Pancreas (tissue), 10 donors: ENCODE measurements at regions not wholly inside any gene's neighbourhood (a gene's known extent, or its start where the extent isn't known, plus 50 kb on each side); places are given as distances from the start of the nearest gene placed in this dataset.
A peak's percentile ranks its signal among the peaks of the same experiment; 100 is the strongest.

ENCODE experiments used
- ATAC-seq, 4 donors: fragments of 200-7000 bp; cut with Tn5 transposase; one replicate each; pipeline versions ENCODE4 v1.8.0 to v1.9.1; 2020; ENCODE audit warnings: mild to moderate bottlenecking in 4 of 4, moderate library complexity in 4 of 4
- DNase-seq, 6 donors: peaks; one replicate each; pipeline ENCODE4 v3.0.0-alpha.2; 2020
- FAIRE-seq: peaks from 2 replicates; lab custom pipeline; 2012; peaks lifted over from hg19 to GRCh38; lab: Jason Lieb, UNC
- H3K27ac ChIP-seq, 4 donors: fragments of 200-600 bp; sonication (generic); 1 replicate in 3 of 4; 2 replicates in 1 of 4; pipeline versions ENCODE4 v1.5.0 to v1.8.0; 2020
- H3K27me3 ChIP-seq, 4 donors: fragments of 200-600 bp; one replicate each; pipeline ENCODE4 v1.8.0; 2021
- H3K36me3 ChIP-seq, 3 donors: fragments of 200-600 bp; sonication (generic) in 1 of 3; one replicate each; pipeline versions ENCODE4 v1.5.0 to v1.8.0; 2020 to 2021
- H3K4me1 ChIP-seq, 3 donors: fragments of 200-600 bp; one replicate each; pipeline ENCODE4 v1.8.0; 2021
- H3K4me3 ChIP-seq, 4 donors: fragments of 200-600 bp; sonication (generic) in 2 of 4; one replicate each; pipeline versions ENCODE4 v1.5.0 to v1.8.0; 2020 to 2021
- H3K9me3 ChIP-seq, 4 donors: fragments of 200-600 bp; one replicate each; pipeline ENCODE4 v1.8.0; 2021
- CTCF ChIP-seq, 4 donors: fragments of 200-600 bp; sonication (generic) in 3 of 4; IDR thresholded peaks; one replicate each; pipeline versions ENCODE4 v1.5.0 to v1.8.0; 2021; ENCODE audit warnings: antibody characterized with exemption in 4 of 4
- WGBS, 2 donors: extraction: QIAGEN DNeasy Blood & Tissue Kit; methylation state at CpG; one replicate each; pipeline ENCODE4 v1.1.7; 2013; 5-methylcytosine and 5-hydroxymethylcytosine counted together
- intact Hi-C, 3 donors: fragments of 100-400 bp; cut with DNase I; formaldehyde crosslinking; loops; one replicate each; pipeline versions ENCODE4 v1.11.1 to v1.14.2; 2022
- donor health status: healthy with polysubstance abuse.
- donor health status: DM: no; HTN: no; CAD: no; lungs with moderate emphysema.
- donor health status: DM: no; HTN: no; CAD: no.
- donor health status: control.
- donor health status: control.
- donor health status: Bipolar disorder and iron deficiency.
- donor health status: DM: yes; HTN: yes; CAD: no.
- donor health status: DM: no; HTN: no; CAD: no.
- donor health status: DM: no; HTN: no; CAD: no.
- donor health status: DM: yes; HTN: yes; CAD: no.

- peaks cover 0 to 5% (median 2%) of the 10 kb centered on the region in 4 donors for H3K27me3 ChIP-seq
- FAIRE-seq: no peak
- no peak overlapping the region for H3K27ac ChIP-seq
- H3K4me1 ChIP-seq: no peaks in the 10 kb centered on the region
- no peak for TF ChIP-seq CTCF (IDR thresholded peaks at IDR 0.05)
- no peak overlapping the region for H3K4me3 ChIP-seq
- H3K36me3 ChIP-seq: no peaks in the 10 kb centered on the region
- DNase-seq: no peak
- WGBS, 2 donors: 58 to 66% methylated on average over 1 of the region's 1 CpG
- H3K9me3 ChIP-seq: no peaks in the 10 kb centered on the region
- intact Hi-C loops: no loop called here
- no peak for ATAC-seq
These were observed 509.9 kb upstream of the POU3F4 start for GRCh38 chrX:82998163-82998562.

GRCh38 chrX:83004012-83004411 is 504.1 kb upstream of the POU3F4 start:
- H3K27me3 ChIP-seq: peaks cover 0 to 5% (median 2%) of the 10 kb centered on the region in 4 donors
- DNase-seq (no peak), ATAC-seq (no peak), FAIRE-seq (no peak)
- H3K36me3 ChIP-seq: no peaks in the 10 kb centered on the region
- WGBS, 2 donors: 54 to 66% methylated on average over 1 of the region's 1 CpG
- no peak for TF ChIP-seq CTCF (IDR thresholded peaks at IDR 0.05)
- H3K27ac ChIP-seq: no peak overlapping the region
- no peaks in the 10 kb centered on the region for H3K9me3 ChIP-seq
- H3K4me3 ChIP-seq: no peak overlapping the region
- no peaks in the 10 kb centered on the region for H3K4me1 ChIP-seq
- intact Hi-C loops: no loop called here

GRCh38 chrX:83008415-83008814 is 499.7 kb upstream of the POU3F4 start:
- H3K4me3 ChIP-seq: no peak overlapping the region

GRCh38 chrX:83019258-83019657 is 488.8 kb upstream of the POU3F4 start:
- TF ChIP-seq CTCF (IDR thresholded peaks at IDR 0.05): no peak
- FAIRE-seq (peak; percentile 95), DNase-seq (no peak), ATAC-seq (no peak)
- Histone ChIP-seq H3K27ac (no peak overlapping the region), H3K27me3 (peaks cover 0 to 25% (median 0%) of the 10 kb centered on the region in 4 donors), H3K4me1 (no peaks in the 10 kb centered on the region), H3K9me3 (no peaks in the 10 kb centered on the region), H3K36me3 (no peaks in the 10 kb centered on the region), H3K4me3 (no peak overlapping the region)
- intact Hi-C loops: no loop called here
- 20 to 31% methylated on average over 1 of the region's 1 CpG for WGBS, 2 donors

More at GRCh38 chrX:83008415-83008814, 499.7 kb upstream of the POU3F4 start:
- FAIRE-seq: peak; percentile 79
- H3K4me1 ChIP-seq: no peaks in the 10 kb centered on the region
- no peaks in the 10 kb centered on the region for H3K27me3 ChIP-seq
- peak in 3 of 4 donors; percentile 17 to 48 (median 43) for TF ChIP-seq CTCF (IDR thresholded peaks at IDR 0.05)
- DNase-seq: no peak
- intact Hi-C loops: no loop called here
- H3K9me3 ChIP-seq: no peaks in the 10 kb centered on the region
- H3K36me3 ChIP-seq: no peaks in the 10 kb centered on the region
- ATAC-seq: no peak
- H3K27ac ChIP-seq: no peak overlapping the region
- WGBS, 2 donors: 44 to 58% methylated on average over 6 of the region's 6 CpGs

GRCh38 chrX:83022020-83022419 is 486.1 kb upstream of the POU3F4 start:
- Histone ChIP-seq H3K36me3 (no peaks in the 10 kb centered on the region), H3K27ac (no peak overlapping the region), H3K4me1 (no peaks in the 10 kb centered on the region), H3K9me3 (peaks cover 0 to 6% (median 2%) of the 10 kb centered on the region in 4 donors), H3K27me3 (peaks cover 0 to 11% (median 0%) of the 10 kb centered on the region in 4 donors), H3K4me3 (no peak overlapping the region)
- WGBS, 2 donors: 32 to 47% methylated on average over 1 of the region's 1 CpG
- no peak for TF ChIP-seq CTCF (IDR thresholded peaks at IDR 0.05)
- no peak for DNase-seq
- intact Hi-C loops: no loop called here
- ATAC-seq: no peak
- no peak for FAIRE-seq
